Smooth muscle cell (in vitro differentiated cells): ENCODE measurements at regions not wholly inside any gene's neighbourhood (a gene's known extent, or its start where the extent isn't known, plus 50 kb on each side); places are given as distances from the start of the nearest gene placed in this dataset.

Experiments used
- DNase-seq: peaks from one replicate; lab custom pipeline; 2025; ENCODE audit not compliant: unreplicated experiment; lab: John Stamatoyannopoulos, UW
- H2AFZ ChIP-seq: fragments of 200-600 bp; sonication (generic); 2 replicates; pipeline ENCODE4 v1.6.0; 2016; ENCODE audit warnings: antibody characterized with exemption, low read depth, mild to moderate bottlenecking
- H3F3A ChIP-seq: fragments of 200-600 bp; sonication (generic); 2 replicates; pipeline ENCODE4 v1.6.0; 2017; ENCODE audit warnings: antibody characterized with exemption, low read depth
- H3K27ac ChIP-seq: fragments of 200-600 bp; sonication (generic); 2 replicates; pipeline ENCODE4 v1.5.1; 2016; ENCODE audit warnings: low read depth, mild to moderate bottlenecking
- H3K27me3 ChIP-seq: fragments of 200-600 bp; sonication (generic); 2 replicates; pipeline ENCODE4 v1.6.1; 2016; ENCODE audit warnings: low read depth, mild to moderate bottlenecking
- H3K36me3 ChIP-seq: fragments of 200-600 bp; sonication (generic); 2 replicates; pipeline ENCODE4 v1.5.1; 2016; ENCODE audit warnings: low read depth
- H3K4me1 ChIP-seq: fragments of 200-600 bp; sonication (generic); 2 replicates; pipeline ENCODE4 v1.5.1; 2016; ENCODE audit warnings: low read depth
- H3K4me2 ChIP-seq: fragments of 200-600 bp; sonication (generic); 2 replicates; pipeline ENCODE4 v1.6.0; 2016; ENCODE audit warnings: mild to moderate bottlenecking
- H3K4me3 ChIP-seq: fragments of 200-600 bp; sonication (generic); 2 replicates; pipeline ENCODE4 v1.5.1; 2016; ENCODE audit warnings: mild to moderate bottlenecking
- H3K79me2 ChIP-seq: fragments of 200-600 bp; sonication (generic); 2 replicates; pipeline ENCODE4 v1.6.0; 2016; ENCODE audit warnings: low read depth, mild to moderate bottlenecking
- H3K9ac ChIP-seq: fragments of 200-600 bp; sonication (generic); 2 replicates; pipeline ENCODE4 v1.6.0; 2016; ENCODE audit warnings: low read depth
- H3K9me3 ChIP-seq: fragments of 200-600 bp; sonication (generic); replicated peaks from 2 replicates; pipeline ENCODE4 v1.5.1; 2016; ENCODE audit warnings: low read depth
- H4K20me1 ChIP-seq: fragments of 200-600 bp; sonication (generic); 2 replicates; pipeline ENCODE4 v1.6.0; 2016; ENCODE audit warnings: low read depth
- WGBS: methylation state at CpG from one replicate; pipeline ENCODE4 v1.1.7; 2016; ENCODE audit warnings: low lambda C conversion rate; 5-methylcytosine and 5-hydroxymethylcytosine counted together
- TF ChIP-seq, protein P1 (sequence below): fragments of 200-600 bp; sonication (generic); IDR thresholded peaks from 2 replicates; pipeline ENCODE4 v1.5.1; 2017; ENCODE audit warnings: borderline replicate concordance, mild to moderate bottlenecking, antibody characterized with exemption; ENCODE audit not compliant: insufficient read depth, poor library complexity, severe bottlenecking

DNA sequence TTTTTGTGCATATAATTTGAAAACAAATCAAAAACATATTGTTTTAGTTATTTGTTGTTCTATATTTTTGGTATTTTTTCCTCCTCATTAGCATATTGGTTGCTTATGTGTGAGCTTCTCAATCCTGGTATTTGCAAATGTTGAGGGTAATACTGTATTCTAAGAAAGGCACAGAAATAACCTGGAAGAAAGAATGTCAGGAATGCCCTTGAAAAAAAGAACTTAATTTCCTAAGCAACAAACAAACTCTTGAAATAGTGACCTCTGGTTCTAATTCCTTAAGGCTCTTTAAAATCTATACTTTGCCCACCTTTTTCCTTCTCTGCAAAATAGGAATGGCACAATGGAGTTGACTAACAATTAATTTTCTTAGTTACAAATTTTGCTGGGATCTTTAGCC is 117.5 kb downstream of the HMHB1 start:
- Histone ChIP-seq H3K79me2 (no peaks in the 10 kb centered on the region), H3K9me3 (peaks cover 4% of the 10 kb centered on the region), H4K20me1 (no peaks in the 10 kb centered on the region), H2AFZ (no peak overlapping the region), H3F3A (no peaks in the 10 kb centered on the region), H3K4me1 (no peaks in the 10 kb centered on the region), H3K4me3 (no peak overlapping the region), H3K27ac (no peak overlapping the region), H3K36me3 (no peaks in the 10 kb centered on the region), H3K4me2 (no peak overlapping the region), H3K27me3 (no peaks in the 10 kb centered on the region), H3K9ac (no peak overlapping the region)
- TF ChIP-seq, protein P1, sequence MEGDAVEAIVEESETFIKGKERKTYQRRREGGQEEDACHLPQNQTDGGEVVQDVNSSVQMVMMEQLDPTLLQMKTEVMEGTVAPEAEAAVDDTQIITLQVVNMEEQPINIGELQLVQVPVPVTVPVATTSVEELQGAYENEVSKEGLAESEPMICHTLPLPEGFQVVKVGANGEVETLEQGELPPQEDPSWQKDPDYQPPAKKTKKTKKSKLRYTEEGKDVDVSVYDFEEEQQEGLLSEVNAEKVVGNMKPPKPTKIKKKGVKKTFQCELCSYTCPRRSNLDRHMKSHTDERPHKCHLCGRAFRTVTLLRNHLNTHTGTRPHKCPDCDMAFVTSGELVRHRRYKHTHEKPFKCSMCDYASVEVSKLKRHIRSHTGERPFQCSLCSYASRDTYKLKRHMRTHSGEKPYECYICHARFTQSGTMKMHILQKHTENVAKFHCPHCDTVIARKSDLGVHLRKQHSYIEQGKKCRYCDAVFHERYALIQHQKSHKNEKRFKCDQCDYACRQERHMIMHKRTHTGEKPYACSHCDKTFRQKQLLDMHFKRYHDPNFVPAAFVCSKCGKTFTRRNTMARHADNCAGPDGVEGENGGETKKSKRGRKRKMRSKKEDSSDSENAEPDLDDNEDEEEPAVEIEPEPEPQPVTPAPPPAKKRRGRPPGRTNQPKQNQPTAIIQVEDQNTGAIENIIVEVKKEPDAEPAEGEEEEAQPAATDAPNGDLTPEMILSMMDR = no peak
- DNase-seq = no peak

DNA sequence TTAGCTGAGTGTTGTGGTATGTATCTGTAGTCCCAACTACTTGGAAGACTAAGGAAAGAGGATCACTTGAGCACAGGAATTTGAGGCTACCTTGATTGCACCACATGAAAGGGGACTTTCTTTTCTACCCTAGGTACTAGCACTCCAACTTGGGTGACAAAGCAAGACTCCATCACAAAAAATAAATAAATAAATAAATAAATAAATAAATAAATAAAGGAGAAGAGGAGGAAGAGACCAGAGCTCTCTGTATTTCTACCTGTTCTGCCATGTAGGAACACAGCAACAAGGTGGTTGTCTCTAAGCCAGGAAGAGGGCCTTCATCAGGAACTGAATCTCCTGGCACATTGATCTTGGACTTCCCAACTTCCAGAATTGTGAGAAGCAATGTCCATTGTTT is 118.6 kb downstream of the HMHB1 start:
- H3K4me1 ChIP-seq = no peaks in the 10 kb centered on the region
- TF ChIP-seq, protein P1 = no peak
- no peaks in the 10 kb centered on the region for H4K20me1 ChIP-seq
- no peaks in the 10 kb centered on the region for H3K36me3 ChIP-seq
- no peak overlapping the region for H3K4me3 ChIP-seq
- no peak overlapping the region for H3K9ac ChIP-seq
- H3K27ac ChIP-seq = no peak overlapping the region
- H3K27me3 ChIP-seq = no peaks in the 10 kb centered on the region
- no peak overlapping the region for H2AFZ ChIP-seq
- no peaks in the 10 kb centered on the region for H3K79me2 ChIP-seq
- peaks cover 14% of the 10 kb centered on the region for H3K9me3 ChIP-seq
- H3F3A ChIP-seq = no peaks in the 10 kb centered on the region
- no peak overlapping the region for H3K4me2 ChIP-seq
- DNase-seq = no peak

DNA sequence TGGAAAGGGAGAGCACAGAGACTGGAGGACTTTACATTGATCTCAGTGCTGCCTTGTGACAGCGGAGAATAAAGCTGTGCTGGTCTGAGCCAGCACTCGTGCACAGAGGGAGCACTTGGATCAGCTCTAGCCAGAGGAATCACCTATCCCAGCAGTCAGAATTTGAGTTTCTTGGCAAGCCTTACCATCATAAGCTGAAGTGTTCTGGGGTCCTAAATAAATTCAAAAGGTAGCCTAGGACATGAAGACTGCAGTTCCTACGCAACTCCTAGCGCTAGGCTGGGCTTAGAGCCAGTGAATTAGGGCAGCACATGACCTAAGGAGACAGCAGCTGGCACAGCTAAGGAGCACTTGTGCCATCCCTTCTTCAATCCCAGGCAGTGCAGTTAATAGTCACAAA is 119.5 kb downstream of the HMHB1 start:
- Histone ChIP-seq H4K20me1 (no peaks in the 10 kb centered on the region), H3K4me1 (no peaks in the 10 kb centered on the region), H3K9ac (no peak overlapping the region), H3K27me3 (no peaks in the 10 kb centered on the region), H3K4me2 (no peak overlapping the region), H3K27ac (no peak overlapping the region), H3K4me3 (no peak overlapping the region), H3K79me2 (no peaks in the 10 kb centered on the region), H3K9me3 (peaks cover 16% of the 10 kb centered on the region), H3K36me3 (no peaks in the 10 kb centered on the region), H3F3A (no peaks in the 10 kb centered on the region), H2AFZ (no peak overlapping the region)
- TF ChIP-seq, protein P1 = no peak
- DNase-seq = no peak
- 91% methylated on average over 4 of the region's 4 CpGs for WGBS

DNA sequence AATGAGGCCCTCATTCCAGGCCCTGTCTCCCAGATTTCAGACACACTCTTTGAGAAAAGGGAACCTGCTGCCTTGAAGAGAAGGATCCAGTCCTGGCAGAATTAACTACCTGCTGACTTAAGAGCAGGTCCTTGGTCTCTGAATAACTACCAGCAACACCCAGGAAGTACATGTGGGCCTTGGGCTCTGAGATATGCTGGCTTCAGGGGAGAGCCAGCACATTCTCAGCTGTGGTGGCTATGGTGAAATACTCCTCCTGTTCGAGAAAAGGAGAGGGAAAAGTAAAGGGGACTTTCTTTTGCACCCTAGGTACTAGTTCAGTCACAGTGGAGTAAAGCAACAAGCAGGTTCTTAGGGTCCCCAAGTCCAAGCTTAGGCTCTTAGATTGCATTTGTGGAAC is 120.0 kb downstream of the HMHB1 start:
- Histone ChIP-seq H3K4me2 (no peak overlapping the region), H3K36me3 (no peaks in the 10 kb centered on the region), H2AFZ (no peak overlapping the region), H3K27ac (no peak overlapping the region), H3K9me3 (peaks cover 16% of the 10 kb centered on the region), H4K20me1 (no peaks in the 10 kb centered on the region), H3F3A (no peaks in the 10 kb centered on the region), H3K9ac (no peak overlapping the region), H3K27me3 (no peaks in the 10 kb centered on the region), H3K4me1 (no peaks in the 10 kb centered on the region), H3K4me3 (no peak overlapping the region), H3K79me2 (no peaks in the 10 kb centered on the region)
- 94% methylated on average over 1 of the region's 1 CpG for WGBS
- DNase-seq = no peak
- TF ChIP-seq, protein P1 = no peak
